ENCODE measurements at regions not wholly inside any gene's neighbourhood (a gene's known extent, or its start where the extent isn't known, plus 50 kb on each side); places are given as distances from the start of the nearest gene placed in this dataset.

DNA sequence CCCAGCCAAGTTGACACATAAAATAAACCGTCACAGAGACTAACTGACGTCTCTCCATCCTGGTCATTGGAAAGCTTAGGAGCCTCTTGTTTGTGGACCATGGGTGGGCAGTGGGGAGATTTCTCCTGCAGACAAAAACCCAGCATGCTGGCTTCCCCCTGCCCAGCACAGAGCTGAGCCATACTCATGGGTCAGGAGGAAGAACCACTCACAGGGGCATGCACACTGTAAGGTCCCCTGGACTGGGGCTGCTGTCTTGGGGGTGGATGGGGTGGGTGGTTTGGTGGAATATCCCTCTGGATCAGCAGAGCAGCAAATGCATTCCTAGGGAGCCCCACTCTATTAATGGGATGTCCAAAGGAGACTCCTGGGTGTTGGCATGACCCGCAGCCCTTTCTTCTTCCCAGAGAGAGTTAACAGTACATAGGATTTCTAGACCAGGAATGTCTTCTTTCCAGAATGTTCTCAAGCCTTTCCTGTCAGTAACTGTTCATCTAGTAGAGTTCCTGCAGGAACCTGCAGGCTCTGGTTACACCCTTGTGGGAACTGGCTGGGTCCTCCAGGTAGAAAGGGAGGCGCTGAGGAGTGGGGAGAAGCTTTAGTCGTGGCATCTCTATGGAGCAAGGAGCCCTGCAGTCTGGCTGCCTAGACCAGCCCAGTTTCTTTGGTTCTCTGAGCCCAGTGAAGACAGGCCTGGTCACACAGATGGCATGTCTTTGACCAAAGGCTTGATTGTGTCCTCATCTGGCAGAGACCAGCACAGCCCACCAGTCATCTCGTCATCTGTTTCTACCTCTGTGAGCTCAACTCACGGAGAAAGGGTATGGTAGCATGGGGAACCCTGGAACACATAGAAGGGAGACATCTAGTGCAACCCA lies 73.4 kb upstream of the PRR23C start:
- no peak for TF ChIP-seq GATA2 (IDR thresholded peaks at IDR 0.05; ENCODE audit: low read depth, low read length)
- TF ChIP-seq GATA3 (IDR thresholded peaks at IDR 0.05; ENCODE audit: low read depth, low read length), result no peak

Measured in SH-SY5Y (cell line).